ENCODE measurements at regions not wholly inside any gene's neighbourhood (a gene's known extent, or its start where the extent isn't known, plus 50 kb on each side); places are given as distances from the start of the nearest gene placed in this dataset.

DNA sequence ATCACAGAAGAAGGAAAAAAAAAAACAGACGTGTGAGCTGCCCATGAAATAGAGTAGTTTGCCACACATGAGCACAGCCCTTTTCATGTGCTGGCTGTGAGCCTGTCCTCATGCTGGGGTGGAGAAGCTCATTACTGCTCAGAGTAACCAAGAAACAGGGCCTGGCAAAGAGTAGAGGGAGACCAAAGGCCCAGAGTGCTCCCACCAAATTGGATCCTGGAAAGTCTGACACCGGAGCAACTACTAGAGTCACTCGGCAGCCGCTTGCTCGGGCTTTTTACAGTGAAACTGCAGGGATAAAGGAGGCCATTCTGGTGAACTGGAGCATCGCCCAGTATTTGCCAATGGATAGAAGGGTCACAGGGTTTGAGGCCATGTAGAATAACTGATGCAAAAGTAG, 64.4 kb upstream of the BARHL2 start:
- TF ChIP-seq CTCF (IDR thresholded peaks at IDR 0.05), result no peak
- no peak for TF ChIP-seq POLR2A (IDR thresholded peaks at IDR 0.05)
- no peak for TF ChIP-seq POLR2AphosphoS5 (IDR thresholded peaks at IDR 0.05)
